ENCODE measurements at regions not wholly inside any gene's neighbourhood (a gene's known extent, or its start where the extent isn't known, plus 50 kb on each side); places are given as distances from the start of the nearest gene placed in this dataset.
"Not testable (repeated sequence)": the region's sequence is repeated elsewhere in the genome, so short reads cannot be mapped to it uniquely, and the experiment has no call there.

DNA sequence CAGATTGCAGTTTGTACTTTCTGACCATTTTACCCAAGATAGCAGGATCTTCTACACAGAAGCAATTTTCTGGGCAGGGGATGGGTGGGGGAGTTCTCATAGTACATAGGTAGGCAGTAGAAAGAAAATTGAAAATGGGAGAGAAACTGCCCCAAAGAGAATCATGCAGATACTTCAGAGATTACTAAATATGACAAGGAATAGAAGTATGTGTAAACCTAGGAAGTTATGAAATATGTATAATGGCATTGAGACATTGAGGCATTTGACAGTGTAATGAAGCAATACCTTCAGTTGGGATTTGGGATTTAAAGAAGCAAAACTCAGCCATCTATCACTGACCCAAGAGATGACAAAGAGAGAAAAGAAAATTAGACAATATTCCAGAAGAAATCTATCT is 233.0 kb downstream of the PTN start:
- no peaks in the 10 kb centered on the region for H3K9me3 ChIP-seq (ENCODE audit: control insufficient read depth, low read length)
- intact Hi-C loops (cut with DNase I), result no loop called here
- no peak for ATAC-seq
- DNase-seq, result no peak
- H3K4me1 ChIP-seq (ENCODE audit: control insufficient read depth, insufficient read depth, low read length), result no peaks in the 10 kb centered on the region
- H3K27ac ChIP-seq (ENCODE audit: low read length), result no peak overlapping the region
- no peaks in the 10 kb centered on the region for H3K27me3 ChIP-seq (ENCODE audit: control insufficient read depth, insufficient read depth)
- no peak overlapping the region for H3K4me3 ChIP-seq (ENCODE audit: low read length)

DNA sequence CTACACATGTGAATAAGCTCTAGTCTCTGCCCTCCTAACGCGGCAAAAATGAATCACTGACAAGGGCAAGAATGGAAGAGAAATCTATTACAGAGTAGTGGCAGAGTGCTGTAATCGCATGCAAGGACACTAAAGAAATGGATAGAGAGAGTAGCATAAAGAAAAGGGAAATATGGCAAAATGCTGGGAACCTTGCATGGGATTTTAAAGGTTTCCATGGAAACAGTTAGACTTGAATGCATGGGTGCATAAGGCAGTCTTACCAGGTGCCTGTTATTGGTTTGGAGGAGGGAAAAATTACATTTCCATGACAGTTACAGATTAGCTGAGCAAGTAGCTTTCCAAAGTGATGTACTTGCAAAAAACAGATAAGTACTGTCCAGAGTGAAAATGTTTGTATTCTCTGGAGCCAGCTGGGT is 233.4 kb downstream of the PTN start:
- no peaks in the 10 kb centered on the region for H3K27me3 ChIP-seq (ENCODE audit: control insufficient read depth, insufficient read depth)
- ATAC-seq (no peak), DNase-seq (no peak)
- WGBS, result 79% methylated on average over 3 of the region's 3 CpGs
- H3K27ac ChIP-seq (ENCODE audit: low read length), result no peak overlapping the region
- intact Hi-C loops (cut with DNase I), result no loop called here
- H3K9me3 ChIP-seq (ENCODE audit: control insufficient read depth, low read length), result no peaks in the 10 kb centered on the region
- no peaks in the 10 kb centered on the region for H3K4me1 ChIP-seq (ENCODE audit: control insufficient read depth, insufficient read depth, low read length)
- H3K4me3 ChIP-seq (ENCODE audit: low read length), result no peak overlapping the region

DNA sequence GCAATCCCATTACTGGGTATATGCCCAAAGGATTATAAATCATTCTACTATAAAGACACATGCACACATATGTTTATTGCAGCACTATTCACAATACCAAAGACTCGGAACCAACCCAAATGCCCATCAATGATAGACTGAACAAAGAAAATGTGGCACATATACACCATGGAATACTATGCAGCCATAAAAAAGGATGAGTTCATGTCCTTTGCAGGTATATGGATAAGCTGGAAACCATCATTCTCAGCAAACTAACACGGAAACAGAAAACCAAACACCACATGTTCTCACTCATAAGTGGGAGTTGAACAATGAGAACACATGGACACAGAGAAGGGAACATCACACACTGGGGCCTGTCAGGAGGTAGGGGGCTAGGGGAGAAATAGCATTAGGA is 235.7 kb downstream of the PTN start:
- H3K27ac ChIP-seq (ENCODE audit: low read length); intact Hi-C loops (cut with DNase I); H3K27me3 ChIP-seq (ENCODE audit: control insufficient read depth, insufficient read depth); DNase-seq; ATAC-seq; H3K4me3 ChIP-seq (ENCODE audit: low read length); H3K9me3 ChIP-seq (ENCODE audit: control insufficient read depth, low read length); H3K4me1 ChIP-seq (ENCODE audit: control insufficient read depth, insufficient read depth, low read length): not testable (repeated sequence)
- 88% methylated on average over 2 of the region's 2 CpGs for WGBS

DNA sequence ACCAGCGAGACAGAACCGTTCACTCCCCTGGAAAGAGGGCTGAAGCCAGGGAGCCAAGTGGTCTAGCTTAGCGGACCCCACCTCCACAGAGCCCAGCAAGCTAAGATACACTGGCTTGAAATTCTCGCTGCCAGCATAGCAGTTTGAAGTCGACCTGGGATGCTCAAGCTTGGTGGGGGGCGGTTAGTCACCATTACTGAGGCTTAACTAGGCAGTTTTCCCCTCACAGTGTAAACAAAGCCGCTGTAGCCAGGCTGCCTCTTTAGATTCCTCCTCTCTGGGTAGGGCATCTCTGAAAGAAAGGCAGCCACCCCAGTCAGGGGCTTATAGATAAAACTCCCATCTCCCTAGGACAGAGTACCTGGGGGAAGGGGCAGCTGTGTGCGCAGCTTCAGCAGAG is 235.1 kb downstream of the CHRM2 start:
- H3K27ac ChIP-seq (ENCODE audit: low read length); H3K27me3 ChIP-seq (ENCODE audit: control insufficient read depth, insufficient read depth); H3K9me3 ChIP-seq (ENCODE audit: control insufficient read depth, low read length); H3K4me1 ChIP-seq (ENCODE audit: control insufficient read depth, insufficient read depth, low read length); ATAC-seq; intact Hi-C loops (cut with DNase I); DNase-seq; H3K4me3 ChIP-seq (ENCODE audit: low read length): not testable (repeated sequence)
- 80% methylated on average over 8 of the region's 8 CpGs for WGBS

DNA sequence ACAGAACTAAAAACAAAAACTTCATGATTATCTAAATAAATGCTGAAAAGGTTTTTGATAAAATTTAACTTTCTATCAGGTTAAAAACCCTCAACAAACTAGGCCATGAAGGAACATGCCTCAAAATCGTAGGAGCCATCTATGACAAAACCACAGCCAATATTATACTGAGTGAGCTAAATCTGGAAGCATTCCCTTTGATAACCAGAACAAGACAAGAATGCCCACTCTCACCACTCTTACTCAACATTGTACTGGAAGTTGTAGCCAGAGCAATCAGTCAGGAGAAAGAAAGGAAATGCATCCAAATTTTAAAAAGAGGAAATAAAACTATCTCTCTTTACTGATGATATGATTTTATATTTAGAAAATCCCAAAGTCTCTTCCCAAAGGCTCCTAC is 228.7 kb downstream of the CHRM2 start:
- no peak for ATAC-seq

DNA sequence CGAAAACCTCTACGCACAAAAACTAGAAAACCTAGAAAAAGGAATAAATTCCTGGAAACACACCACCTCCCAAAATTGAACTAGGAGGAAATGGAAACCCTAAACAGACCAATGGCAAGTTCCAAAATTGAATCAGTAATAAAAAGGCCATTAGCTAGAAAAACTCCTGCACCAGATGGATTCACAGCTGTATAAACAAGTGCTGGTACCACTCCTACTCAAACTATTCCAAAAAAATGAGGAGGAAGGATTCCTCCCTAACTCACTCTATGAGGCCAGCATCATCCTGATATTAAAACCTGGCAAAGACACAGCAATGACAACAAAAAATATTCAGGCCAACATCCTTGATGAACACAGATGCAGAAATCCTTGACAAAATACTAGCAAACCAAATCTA is 228.2 kb downstream of the CHRM2 start:
- Histone ChIP-seq H3K9me3 (ENCODE audit: control insufficient read depth, low read length) (no peaks in the 10 kb centered on the region), H3K4me1 (ENCODE audit: control insufficient read depth, insufficient read depth, low read length) (no peaks in the 10 kb centered on the region), H3K4me3 (ENCODE audit: low read length) (no peak overlapping the region), H3K27ac (ENCODE audit: low read length) (no peak overlapping the region), H3K27me3 (ENCODE audit: control insufficient read depth, insufficient read depth) (no peaks in the 10 kb centered on the region)
- DNase-seq (no peak), ATAC-seq (no peak)
- 70% methylated on average over 2 of the region's 2 CpGs for WGBS
- intact Hi-C loops (cut with DNase I), result loop anchor here in 1 of 4 donors (10.0 kb wide), 2 partner anchors 232 to 692 kb away; partner anchors contain the start of gene CHRM2

More for the DNA sequence above, 228.7 kb downstream of the CHRM2 start:
- no peak for DNase-seq
- intact Hi-C loops (cut with DNase I), result loop anchor here in 1 of 4 donors (10.0 kb wide), 2 partner anchors 232 to 692 kb away; partner anchors contain the start of gene CHRM2
- Histone ChIP-seq H3K9me3 (ENCODE audit: control insufficient read depth, low read length) (no peaks in the 10 kb centered on the region), H3K4me3 (ENCODE audit: low read length) (no peak overlapping the region), H3K4me1 (ENCODE audit: control insufficient read depth, insufficient read depth, low read length) (no peaks in the 10 kb centered on the region), H3K27me3 (ENCODE audit: control insufficient read depth, insufficient read depth) (no peaks in the 10 kb centered on the region), H3K27ac (ENCODE audit: low read length) (no peak overlapping the region)
- 19% methylated on average over 1 of the region's 1 CpG for WGBS

DNA sequence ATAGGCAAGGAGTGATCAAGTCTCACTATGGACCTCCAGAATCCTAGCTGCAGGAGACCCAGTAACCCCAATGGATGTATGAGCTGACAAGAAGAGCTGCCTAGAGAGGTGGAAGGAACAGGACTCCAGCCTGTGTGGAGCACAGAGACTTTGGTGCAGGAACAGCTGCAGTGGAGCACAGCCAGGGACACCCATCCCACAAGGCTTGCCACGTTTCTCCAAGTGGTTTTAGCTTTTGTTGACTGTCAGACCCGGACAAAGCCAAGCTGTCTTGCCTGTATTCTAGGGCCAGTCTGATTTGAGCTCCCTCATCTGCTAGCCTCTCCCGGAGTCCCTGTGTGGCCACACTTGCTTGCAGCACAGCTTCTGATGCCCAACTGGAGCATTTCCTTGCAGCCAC is 224.7 kb downstream of the CHRM2 start:
- Histone ChIP-seq H3K4me3 (ENCODE audit: low read length) (no peak overlapping the region), H3K27ac (ENCODE audit: low read length) (no peak overlapping the region), H3K4me1 (ENCODE audit: control insufficient read depth, insufficient read depth, low read length) (no peaks in the 10 kb centered on the region), H3K9me3 (ENCODE audit: control insufficient read depth, low read length) (no peaks in the 10 kb centered on the region), H3K27me3 (ENCODE audit: control insufficient read depth, insufficient read depth) (no peaks in the 10 kb centered on the region)
- WGBS, result 68% methylated on average over 3 of the region's 3 CpGs
- intact Hi-C loops (cut with DNase I), result loop anchor here in 1 of 4 donors (10.0 kb wide), 2 partner anchors 228 to 688 kb away; partner anchors contain the start of gene CHRM2
- no peak for ATAC-seq
- DNase-seq, result no peak

DNA sequence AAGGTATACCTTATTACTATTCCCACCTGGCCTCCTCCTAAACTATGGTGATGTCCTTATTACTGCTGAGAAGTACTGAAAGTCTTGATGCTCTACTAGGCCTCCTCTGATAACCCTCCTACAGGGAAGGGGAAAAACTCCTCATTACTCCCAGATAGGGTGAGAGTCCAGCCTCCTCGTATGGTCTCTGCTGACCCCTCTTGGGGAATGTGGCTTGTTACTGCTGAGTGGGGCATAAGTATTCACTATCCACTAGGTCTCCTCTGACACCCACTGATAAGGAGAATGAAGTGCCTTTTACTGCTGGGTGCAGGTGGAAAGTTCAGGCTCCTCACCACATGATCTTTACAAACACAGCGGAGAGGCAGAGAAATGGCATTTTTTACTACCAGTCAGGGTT is 222.9 kb downstream of the CHRM2 start:
- intact Hi-C loops (cut with DNase I), result loop anchor here in 1 of 4 donors (10.0 kb wide), 2 partner anchors 227 to 687 kb away; partner anchors contain the start of gene CHRM2
- no peak overlapping the region for H3K4me3 ChIP-seq (ENCODE audit: low read length)
- H3K9me3 ChIP-seq (ENCODE audit: control insufficient read depth, low read length), result no peaks in the 10 kb centered on the region
- no peak for DNase-seq
- no peaks in the 10 kb centered on the region for H3K4me1 ChIP-seq (ENCODE audit: control insufficient read depth, insufficient read depth, low read length)
- H3K27me3 ChIP-seq (ENCODE audit: control insufficient read depth, insufficient read depth), result no peaks in the 10 kb centered on the region
- H3K27ac ChIP-seq (ENCODE audit: low read length), result no peak overlapping the region
- 37% methylated on average over 2 of the region's 2 CpGs for WGBS
- ATAC-seq, result peak; percentile 73 to 84

DNA sequence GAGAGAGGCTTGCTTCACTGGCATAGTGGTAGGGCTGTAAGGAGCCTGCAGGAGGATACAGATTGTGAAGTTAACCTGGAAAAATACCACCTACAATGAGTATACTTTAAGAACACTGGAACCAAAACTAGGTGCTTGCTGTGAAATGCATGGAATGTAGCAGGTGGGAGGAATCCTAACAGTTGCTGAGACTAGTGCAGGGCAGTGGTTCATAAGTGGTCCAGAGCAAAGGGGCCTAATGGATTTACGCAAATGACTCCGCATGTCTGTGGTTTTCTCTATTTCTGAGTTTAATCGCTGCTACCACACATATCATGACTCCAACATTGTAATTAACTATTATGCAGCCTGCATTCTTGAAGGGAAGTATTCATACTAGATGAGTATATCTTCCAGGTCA is 218.4 kb downstream of the CHRM2 start:
- no peaks in the 10 kb centered on the region for H3K4me1 ChIP-seq (ENCODE audit: control insufficient read depth, insufficient read depth, low read length)
- no peak overlapping the region for H3K27ac ChIP-seq (ENCODE audit: low read length)
- no peaks in the 10 kb centered on the region for H3K27me3 ChIP-seq (ENCODE audit: control insufficient read depth, insufficient read depth)
- no peak for DNase-seq
- H3K4me3 ChIP-seq (ENCODE audit: low read length), result no peak overlapping the region
- no peaks in the 10 kb centered on the region for H3K9me3 ChIP-seq (ENCODE audit: control insufficient read depth, low read length)
- intact Hi-C loops (cut with DNase I), result loop anchor here in 1 of 4 donors (10.0 kb wide), 1 partner anchor 212 kb away; no protein-coding TSS in a partner anchor
- 98% methylated on average over 3 of the region's 3 CpGs for WGBS
- no peak for ATAC-seq

DNA sequence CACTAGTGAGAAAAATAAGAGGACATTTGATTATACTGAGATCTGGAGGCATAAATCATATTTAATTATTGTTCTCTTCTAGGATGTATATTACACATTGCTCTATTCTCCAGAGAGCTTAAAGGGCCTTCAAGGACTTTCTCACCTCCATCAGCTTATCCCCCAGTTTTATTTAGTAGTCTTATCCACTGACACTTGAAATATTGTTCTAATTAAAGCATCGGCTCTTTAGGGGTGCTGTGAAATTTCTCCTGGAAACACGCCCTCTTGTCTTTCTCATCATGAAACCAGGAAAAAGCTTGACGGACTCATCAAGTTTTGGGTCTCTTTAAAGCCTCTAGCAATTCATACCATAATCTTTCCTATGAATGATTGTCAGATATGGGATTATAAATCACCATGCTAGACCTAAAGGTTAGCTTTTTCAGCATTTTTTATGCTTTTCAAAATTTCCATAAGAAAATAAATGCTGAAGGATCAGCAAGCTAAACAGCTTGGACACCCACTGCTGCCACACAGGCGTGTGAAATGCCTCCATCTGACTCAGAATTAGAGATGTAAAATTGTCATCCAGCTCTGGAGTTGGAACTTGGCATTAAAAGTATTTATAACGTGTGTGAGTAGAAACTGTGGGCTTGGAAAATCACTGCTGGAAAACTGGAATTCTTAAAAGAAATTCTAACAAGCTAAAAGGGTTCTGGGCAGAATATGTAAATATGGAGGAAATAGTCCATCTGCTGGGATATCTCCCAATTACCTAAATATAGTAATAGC is 216.3 kb downstream of the CHRM2 start:
- Histone ChIP-seq H3K27ac (ENCODE audit: low read length) (peak overlapping the region; percentile 5), H3K9me3 (ENCODE audit: control insufficient read depth, low read length) (no peaks in the 10 kb centered on the region), H3K4me1 (ENCODE audit: control insufficient read depth, insufficient read depth, low read length) (no peaks in the 10 kb centered on the region), H3K27me3 (ENCODE audit: control insufficient read depth, insufficient read depth) (no peaks in the 10 kb centered on the region), H3K4me3 (ENCODE audit: low read length) (no peak overlapping the region)
- 42% methylated on average over 5 of the region's 5 CpGs for WGBS
- DNase-seq (no peak), ATAC-seq (peak in 1 of 2 donors; percentile 64)
- intact Hi-C loops (cut with DNase I), result loop anchor here in 1 of 4 donors (10.0 kb wide), 1 partner anchor 210 kb away; no protein-coding TSS in a partner anchor

DNA sequence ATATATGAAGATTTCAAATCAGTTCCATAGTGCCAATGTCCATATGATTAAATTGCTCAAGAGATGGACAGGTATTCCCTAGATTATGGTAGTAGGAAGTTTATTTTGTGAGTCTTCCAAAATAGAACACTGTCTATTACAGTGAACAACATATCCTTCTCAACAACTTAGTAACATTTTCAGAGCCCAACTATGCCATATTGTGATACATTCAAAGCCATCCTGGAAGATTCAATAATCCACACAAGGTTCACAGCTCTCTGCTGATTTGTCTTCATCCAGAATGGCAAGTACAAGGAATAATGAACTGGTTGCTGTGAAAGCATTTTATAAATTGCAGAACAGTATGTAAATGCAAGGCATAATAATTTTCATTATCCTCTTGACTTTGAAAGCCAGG is 213.9 kb downstream of the CHRM2 start:
- Histone ChIP-seq H3K4me3 (ENCODE audit: low read length) (no peak overlapping the region), H3K4me1 (ENCODE audit: control insufficient read depth, insufficient read depth, low read length) (no peaks in the 10 kb centered on the region), H3K27ac (ENCODE audit: low read length) (no peak overlapping the region), H3K9me3 (ENCODE audit: control insufficient read depth, low read length) (no peaks in the 10 kb centered on the region), H3K27me3 (ENCODE audit: control insufficient read depth, insufficient read depth) (no peaks in the 10 kb centered on the region)
- intact Hi-C loops (cut with DNase I), result loop anchor here in 1 of 4 donors (10.0 kb wide), 1 partner anchor 208 kb away; no protein-coding TSS in a partner anchor
- no peak for DNase-seq
- ATAC-seq, result no peak
